Left colon (tissue), 2 donors: ENCODE measurements at regions not wholly inside any gene's neighbourhood (a gene's known extent, or its start where the extent isn't known, plus 50 kb on each side); places are given as distances from the start of the nearest gene placed in this dataset.

Experiments used
- ATAC-seq: fragments of 200-7000 bp; cut with Tn5 transposase; one replicate; pipeline ENCODE4 v1.9.1; 2020; ENCODE audit warnings: mild to moderate bottlenecking, moderate library complexity
- DNase-seq, 2 donors: peaks; one replicate each; pipeline ENCODE4 v3.0.0-alpha.2; 2020
- intact Hi-C, 2 donors: fragments of 100-400 bp; cut with DNase I in 1 of 2; cut with micrococcal nuclease in 1 of 2; formaldehyde crosslinking; loops; one replicate each; pipeline versions ENCODE4 v1.11.2 to v1.14.0; 2022; cut with DNase I, micrococcal nuclease
- donor health status: DM: no; HTN: no; CAD: no.
- donor health status: DM: yes; HTN: yes; CAD: no.

DNA sequence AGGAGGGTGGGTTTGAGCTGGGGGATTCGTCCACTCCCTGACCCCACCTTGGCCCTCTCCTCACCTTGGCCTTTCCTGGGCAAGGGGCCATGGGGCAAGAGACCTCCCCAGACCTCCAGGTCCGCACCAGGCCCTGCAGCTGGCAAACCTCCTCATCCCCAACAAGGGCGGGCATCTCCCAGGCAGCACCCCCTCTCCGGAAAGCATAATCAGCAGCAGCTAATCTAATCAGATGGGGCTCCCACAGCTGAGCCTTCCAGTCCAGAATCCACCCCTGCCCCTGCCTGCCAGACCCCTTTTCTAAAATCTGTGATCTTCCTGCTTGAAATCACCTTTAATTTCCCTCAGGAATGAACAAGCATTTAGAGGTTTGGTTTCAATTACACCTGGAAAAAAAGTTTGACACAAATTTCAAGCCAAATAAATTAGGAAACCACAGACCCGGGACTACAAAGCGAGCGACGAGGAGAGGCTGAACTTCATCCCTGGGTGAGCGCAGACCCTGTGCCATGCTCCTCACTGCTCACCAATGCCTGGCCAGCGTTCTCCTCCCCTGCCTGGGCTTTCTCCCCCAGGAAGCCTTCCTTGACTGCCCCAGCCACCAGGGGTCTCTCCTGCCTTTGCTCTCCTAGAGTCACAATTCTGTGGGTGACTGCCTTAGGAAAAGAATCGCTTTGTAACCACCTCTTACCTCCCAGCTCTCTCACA, 143.0 kb upstream of the MYCN start:
- ATAC-seq (no peak), DNase-seq (no peak)
- intact Hi-C loops: no loop called here

DNA sequence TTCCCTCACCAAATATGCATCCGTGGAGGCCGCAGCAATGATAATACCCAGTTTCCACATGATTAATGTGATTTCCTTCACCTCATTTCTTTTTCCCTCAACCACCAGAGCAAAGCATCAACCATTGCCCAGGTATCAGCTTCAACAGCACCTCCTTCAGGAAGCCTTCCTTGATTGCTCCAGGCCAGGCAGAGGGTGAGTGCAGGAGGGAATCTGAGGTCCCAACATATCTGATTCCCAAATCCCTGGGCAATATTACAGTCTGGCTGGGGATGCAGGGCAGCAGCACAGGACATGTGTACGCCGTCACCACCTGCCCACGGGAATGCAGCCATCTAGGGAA, 142.4 kb upstream of the MYCN start:
- no peak for ATAC-seq
- intact Hi-C loops: no loop called here
- DNase-seq: no peak

GRCh38 chr2:15798701-15799431, 141.5 kb upstream of the MYCN start:
- intact Hi-C loops: no loop called here
- ATAC-seq: no peak
- DNase-seq: no peak

DNA sequence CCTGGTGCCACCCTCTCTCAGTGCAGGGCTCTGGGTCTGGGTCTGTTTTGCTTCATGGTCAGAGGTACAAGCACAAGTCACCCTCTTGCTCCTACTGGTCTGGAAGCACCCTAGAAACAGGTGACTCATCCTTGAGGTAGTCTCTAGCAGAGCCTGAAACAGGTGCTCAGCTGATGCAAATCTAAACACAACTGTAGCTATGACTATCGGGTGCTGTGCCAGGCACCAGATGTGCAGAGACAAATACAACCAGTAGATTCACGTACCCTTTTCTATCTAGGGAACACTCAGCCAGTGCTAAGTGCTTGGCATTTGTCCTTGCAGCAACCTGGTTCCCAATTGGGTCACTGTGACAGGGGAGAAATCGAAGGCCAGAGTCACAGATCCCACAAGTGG, 140.9 kb upstream of the MYCN start:
- no peak for ATAC-seq
- intact Hi-C loops: no loop called here
- no peak for DNase-seq

DNA sequence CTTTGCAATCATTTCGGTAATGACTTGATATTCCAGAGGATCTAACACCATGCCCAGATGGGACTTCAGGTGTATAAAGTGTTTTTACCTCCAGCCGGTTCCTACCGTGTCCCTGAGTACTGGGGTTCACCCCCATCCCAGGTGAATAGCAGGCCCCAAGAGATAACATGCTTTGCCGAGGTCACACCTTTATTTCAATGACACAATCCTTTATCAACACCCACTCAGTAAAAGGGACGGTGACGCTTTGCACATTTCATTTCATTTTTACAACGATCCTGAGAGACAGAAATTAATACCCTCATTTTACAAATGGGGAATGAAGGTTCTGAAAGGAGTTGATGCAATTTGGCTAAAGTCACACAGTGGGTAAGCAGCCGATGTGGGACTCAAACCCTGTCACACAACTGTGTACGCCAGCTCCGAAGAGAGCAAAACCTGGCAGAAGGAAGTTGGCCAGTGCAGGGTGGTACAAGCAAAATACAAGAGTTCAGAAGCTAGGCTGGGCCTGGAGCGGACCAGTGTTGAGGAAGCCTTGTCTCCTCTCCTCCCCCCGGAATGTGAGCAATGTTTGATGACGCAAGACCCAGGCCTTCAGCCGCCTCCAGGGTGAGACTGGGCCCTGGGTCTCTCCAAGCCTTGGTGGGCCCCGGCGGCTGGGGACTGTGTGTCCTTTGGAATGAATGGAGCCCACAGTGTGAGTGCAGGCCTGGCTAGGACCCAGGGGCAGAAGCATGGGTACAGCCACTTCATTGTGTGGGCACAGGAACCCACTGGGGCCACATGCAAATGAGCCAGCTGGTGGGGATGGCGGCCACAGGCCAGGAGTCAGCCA, 139.6 kb upstream of the MYCN start:
- DNase-seq (no peak), ATAC-seq (no peak)
- intact Hi-C loops: no loop called here

DNA sequence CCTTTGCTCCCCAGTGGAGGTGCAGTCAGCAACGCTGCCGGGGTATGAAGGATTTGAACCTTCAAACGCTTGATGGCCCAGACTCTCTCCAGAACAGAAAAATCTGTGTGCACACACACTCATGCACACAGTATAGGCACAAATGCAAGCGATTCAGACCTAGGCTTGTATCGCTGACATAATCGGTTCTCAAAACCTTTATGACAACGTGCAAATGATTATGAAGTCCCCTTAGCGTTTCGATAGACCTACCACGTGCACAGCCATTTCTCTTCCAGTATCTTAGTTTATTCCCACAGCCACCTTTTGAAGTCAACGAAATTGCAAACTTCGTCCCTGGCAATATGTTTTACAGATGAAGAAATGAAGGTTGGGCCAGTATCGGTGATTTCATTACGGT, 138.9 kb upstream of the MYCN start:
- intact Hi-C loops: no loop called here
- ATAC-seq (no peak), DNase-seq (no peak)

GRCh38 chr2:15801904-15802303, 138.4 kb upstream of the MYCN start:
- no peak for DNase-seq
- intact Hi-C loops: no loop called here
- ATAC-seq: no peak

- DNase-seq (no peak), ATAC-seq (no peak)
- intact Hi-C loops: no loop called here
These were observed 137.4 kb upstream of the MYCN start for GRCh38 chr2:15802657-15803542.

DNA sequence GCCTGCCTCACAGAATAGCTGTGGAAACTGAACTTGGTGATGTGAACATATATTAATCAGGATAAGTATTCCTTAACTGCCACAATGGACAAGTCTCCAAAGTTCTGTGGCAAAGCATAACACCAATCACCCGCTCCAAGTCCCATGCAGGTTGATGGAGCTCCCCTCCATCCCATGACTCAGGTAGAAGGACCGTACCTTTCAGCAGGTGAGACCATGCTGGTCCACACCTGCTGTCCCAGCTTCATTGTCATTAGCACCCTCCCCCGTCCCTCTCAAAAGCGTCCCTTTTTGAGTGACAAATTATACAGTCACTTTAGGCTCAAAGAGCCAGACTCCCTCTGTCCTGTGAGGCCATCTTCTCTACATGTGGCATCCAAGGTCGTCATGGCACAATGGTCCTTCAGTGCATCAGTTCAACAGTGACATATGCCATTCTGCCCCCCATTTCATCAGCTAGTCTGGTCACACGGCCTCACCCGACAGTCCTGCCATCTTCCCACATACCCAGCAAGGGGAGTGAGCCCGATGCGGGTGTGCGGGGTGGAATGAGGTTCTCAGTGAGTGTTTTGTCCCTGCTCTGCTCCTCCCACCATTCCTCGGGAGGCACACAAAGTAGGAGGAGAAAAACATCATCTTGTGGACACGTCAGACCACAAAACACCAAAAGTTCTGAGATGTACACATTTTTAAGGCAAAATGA, 136.7 kb upstream of the MYCN start:
- DNase-seq: no peak
- no peak for ATAC-seq
- intact Hi-C loops: no loop called here

GRCh38 chr2:15804246-15804619, 136.1 kb upstream of the MYCN start:
- intact Hi-C loops: no loop called here
- ATAC-seq: no peak
- DNase-seq: no peak

DNA sequence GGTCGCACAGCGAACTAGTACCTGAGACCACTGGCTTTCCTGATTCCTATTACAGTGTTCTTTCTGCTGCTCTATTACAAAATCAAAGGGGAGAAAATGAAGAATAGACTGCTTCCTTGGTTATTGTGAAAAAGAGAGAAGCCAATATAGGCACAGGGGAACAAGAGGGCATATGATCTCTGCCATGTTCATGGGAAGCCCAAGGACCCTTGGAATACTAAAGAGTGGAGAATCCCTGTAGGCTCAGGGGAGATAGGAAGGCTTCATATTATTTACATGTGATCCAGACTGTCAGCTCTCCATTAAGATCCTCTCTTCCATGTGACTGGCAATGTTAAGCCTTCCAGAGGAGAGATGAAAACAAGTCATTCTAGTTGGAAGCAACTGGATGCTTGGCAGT, 135.7 kb upstream of the MYCN start:
- DNase-seq: no peak
- ATAC-seq: no peak
- intact Hi-C loops: no loop called here

DNA sequence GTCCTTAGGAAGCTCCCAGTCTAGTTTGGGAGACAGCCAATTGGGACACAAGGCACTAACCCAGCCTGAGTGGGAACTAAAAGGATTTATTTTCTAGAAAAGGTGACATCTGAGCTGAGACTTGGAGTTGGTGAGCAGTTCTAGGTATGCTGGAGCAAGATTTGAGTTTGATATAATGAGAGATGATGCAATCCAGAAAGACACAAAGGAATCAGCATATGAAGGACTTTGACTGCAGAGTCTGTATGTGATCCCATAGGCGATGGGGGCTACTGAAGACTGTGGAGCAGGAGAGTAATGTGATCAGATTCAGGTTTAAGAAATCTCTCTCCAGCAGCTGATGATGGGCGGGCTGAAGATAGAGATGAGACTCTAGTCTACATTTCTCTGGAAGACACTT, 135.1 kb upstream of the MYCN start:
- ATAC-seq (no peak), DNase-seq (no peak)
- intact Hi-C loops: no loop called here

DNA sequence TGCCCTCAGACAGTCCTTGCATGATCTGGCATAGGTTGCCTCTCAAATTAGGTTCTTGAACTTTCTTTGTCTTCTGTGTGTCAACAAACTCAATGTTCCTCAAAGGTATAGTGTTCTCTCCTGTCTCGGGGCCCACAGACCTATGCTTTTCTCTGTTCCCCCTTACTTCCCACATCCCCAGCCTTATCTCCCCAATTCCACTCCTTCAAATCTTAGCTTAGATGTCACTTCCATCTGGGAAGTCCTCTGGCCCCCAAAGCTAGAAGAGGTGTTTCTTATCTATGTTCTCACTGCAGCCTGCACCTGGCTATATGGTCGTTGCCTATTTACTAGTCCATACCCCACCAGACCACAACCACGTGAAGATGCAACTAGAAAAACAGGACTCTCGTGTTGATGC, 134.6 kb upstream of the MYCN start:
- no peak for DNase-seq
- no peak for ATAC-seq
- intact Hi-C loops: no loop called here

- intact Hi-C loops: no loop called here
- ATAC-seq (no peak), DNase-seq (no peak)
These were observed 133.4 kb upstream of the MYCN start for GRCh38 chr2:15806801-15807417.

DNA sequence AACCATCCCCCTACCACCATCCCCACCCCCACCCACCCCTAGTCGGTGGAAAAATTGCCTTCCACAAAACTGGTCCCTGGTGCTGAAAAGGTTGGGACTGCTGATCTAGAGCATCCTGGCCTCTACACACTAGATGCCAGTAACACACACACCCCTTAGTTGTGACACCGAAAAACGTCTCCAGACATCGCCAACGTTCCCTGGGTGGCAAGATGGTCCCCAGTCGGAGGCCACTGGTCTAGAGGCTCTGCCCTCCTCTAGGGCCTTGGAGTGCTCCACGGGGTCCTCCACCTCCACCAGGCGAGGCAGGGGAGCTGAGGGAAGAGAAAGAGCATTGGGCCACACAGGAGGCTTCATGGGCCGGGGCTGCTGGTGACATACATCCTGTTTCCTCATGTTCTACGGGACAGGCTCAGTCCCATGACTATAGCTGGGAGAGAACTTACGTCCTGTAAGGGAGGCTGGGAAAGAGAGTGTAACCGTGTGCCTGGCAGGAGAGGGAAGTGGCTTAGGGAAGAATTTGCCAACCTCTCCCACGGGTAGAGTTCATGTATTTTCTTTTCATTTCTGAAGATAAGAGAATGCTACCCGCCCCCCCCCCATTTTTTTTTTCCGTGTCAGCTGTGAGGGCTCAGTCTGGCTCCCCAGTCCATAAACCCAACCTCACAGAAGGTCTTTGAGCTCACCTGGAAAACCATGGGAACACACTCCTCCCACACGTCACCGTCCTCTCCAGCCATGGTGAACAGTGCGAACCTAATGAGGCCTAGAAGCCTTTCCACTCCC, 132.7 kb upstream of the MYCN start:
- intact Hi-C loops: no loop called here
- DNase-seq (no peak), ATAC-seq (no peak)

DNA sequence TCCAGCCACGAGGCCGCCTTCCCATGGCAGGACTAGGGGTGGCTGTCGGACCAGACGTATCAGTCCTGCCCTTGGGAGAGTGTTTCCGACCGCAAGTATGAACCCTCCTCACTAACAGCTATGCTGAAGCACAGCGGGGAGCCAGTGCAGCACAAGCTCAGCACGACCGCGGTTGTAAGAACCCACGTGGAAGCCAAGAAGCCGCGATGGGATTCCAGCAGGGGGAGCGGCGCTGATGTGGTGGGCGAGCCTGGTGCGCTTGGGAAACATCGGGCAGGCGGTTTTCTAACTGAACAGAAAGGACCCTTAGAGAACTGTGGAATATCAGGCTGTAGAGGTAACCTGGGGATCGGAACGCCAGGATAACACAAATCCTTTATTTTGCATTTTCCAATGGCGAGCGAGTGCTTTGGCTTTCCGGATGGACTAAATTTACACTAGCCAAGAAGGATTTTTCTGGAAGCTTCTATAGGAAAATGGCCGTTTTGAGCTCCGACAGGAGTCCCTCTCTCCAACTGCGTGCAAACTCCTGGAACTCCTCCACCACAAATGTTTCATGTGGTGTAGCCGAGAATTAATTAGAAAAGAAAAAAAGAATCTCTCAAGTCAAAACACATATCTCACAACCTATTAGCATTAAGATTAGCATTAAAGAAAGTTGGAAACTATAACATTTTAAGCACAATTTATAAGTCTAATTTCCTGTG, 132.0 kb upstream of the MYCN start:
- no peak for DNase-seq
- intact Hi-C loops: no loop called here
- no peak for ATAC-seq

GRCh38 chr2:15808944-15809343, 131.4 kb upstream of the MYCN start:
- DNase-seq: no peak
- ATAC-seq: no peak
- intact Hi-C loops: no loop called here
